SU-DHL-6 (cell line): ENCODE measurements at regions not wholly inside any gene's neighbourhood (a gene's known extent, or its start where the extent isn't known, plus 50 kb on each side); places are given as distances from the start of the nearest gene placed in this dataset.

Experiments
- H2AFZ ChIP-seq: fragments of 200-600 bp; sonication (generic); 2 replicates; pipeline ENCODE4 v1.6.1; 2014; ENCODE audit warnings: low read depth, mild to moderate bottlenecking, moderate library complexity, mixed read lengths, antibody characterized with exemption, low read length; ENCODE audit not compliant: severe bottlenecking
- H3F3A ChIP-seq: fragments of 200-600 bp; shearing (Covaris generic); 2 replicates; pipeline ENCODE4 v1.6.0; 2016; ENCODE audit warnings: antibody characterized with exemption, mild to moderate bottlenecking; ENCODE audit not compliant: insufficient read depth
- H3K27ac ChIP-seq: fragments of 200-600 bp; sonication (generic); 2 replicates; pipeline ENCODE4 v1.5.1; 2016; ENCODE audit warnings: low read depth, mild to moderate bottlenecking, low read length, moderate library complexity, mixed read lengths
- H3K27me3 ChIP-seq: fragments of 200-600 bp; sonication (generic), shearing (Covaris generic); 2 replicates; pipeline ENCODE4 v1.6.0; 2014; ENCODE audit warnings: mild to moderate bottlenecking, low read length
- H3K36me3 ChIP-seq: fragments of 200-600 bp; sonication (generic); 2 replicates; pipeline ENCODE4 v1.6.1; 2014; ENCODE audit warnings: mild to moderate bottlenecking, low read length, mixed read lengths
- H3K4me2 ChIP-seq: fragments of 300-600, 200-600 bp; shearing (Covaris generic), sonication (generic); 2 replicates; pipeline ENCODE4 v1.6.0; 2014; ENCODE audit warnings: low read length, low read depth, mild to moderate bottlenecking; ENCODE audit not compliant: poor library complexity, severe bottlenecking
- H3K4me3 ChIP-seq: fragments of 200-600 bp; sonication (generic); 2 replicates; pipeline ENCODE4 v1.5.1; 2014; ENCODE audit warnings: antibody characterized with exemption, low read length, mild to moderate bottlenecking, mixed read lengths; ENCODE audit not compliant: insufficient read depth, poor library complexity, severe bottlenecking
- H3K79me2 ChIP-seq: fragments of 200-600 bp; sonication (generic); 2 replicates; pipeline ENCODE4 v1.6.1; 2014; ENCODE audit warnings: mild to moderate bottlenecking, low read length, moderate library complexity; ENCODE audit not compliant: insufficient read depth
- H3K9ac ChIP-seq: fragments of 200-600 bp; sonication (generic); 2 replicates; pipeline ENCODE4 v1.7.0; 2014; ENCODE audit warnings: mild to moderate bottlenecking, low read length
- H3K9me2 ChIP-seq: fragments of 200-600 bp; sonication (generic); replicated peaks from 2 replicates; pipeline ENCODE4 v1.6.1; 2014; ENCODE audit warnings: low read length; ENCODE audit not compliant: insufficient read depth
- H3K9me3 ChIP-seq: fragments of 200-600 bp; sonication (generic); 2 replicates; pipeline ENCODE4 v1.6.1; 2014; ENCODE audit warnings: low read length, mixed read lengths; ENCODE audit not compliant: insufficient read depth
- H4K20me1 ChIP-seq: fragments of 200-600 bp; sonication (generic); 2 replicates; pipeline ENCODE4 v1.6.1; 2014; ENCODE audit warnings: low read depth, mild to moderate bottlenecking, antibody characterized with exemption, low read length, moderate library complexity, mixed read lengths
- CTCF ChIP-seq: fragments of 200-600 bp; sonication (generic); IDR thresholded peaks from one replicate; pipeline ENCODE4 v1.5.1; 2017; ENCODE audit warnings: antibody characterized with exemption, mild to moderate bottlenecking, low read length, moderate library complexity; ENCODE audit not compliant: insufficient read depth, poor library complexity, severe bottlenecking
- EZH2phosphoT487 ChIP-seq: fragments of 200-600 bp; sonication (generic), shearing (Covaris generic); conservative IDR thresholded peaks from 2 replicates; pipeline ENCODE4 v1.6.1; 2018; ENCODE audit warnings: mild to moderate bottlenecking, antibody characterized with exemption, low read length, moderate library complexity, mixed read lengths

- H3K27me3 ChIP-seq = no peaks in the 10 kb centered on the region
- no peaks in the 10 kb centered on the region for H3F3A ChIP-seq
- H3K4me3 ChIP-seq = no peak overlapping the region
- no peak for TF ChIP-seq CTCF
- no peak for TF ChIP-seq EZH2phosphoT487
- no peak overlapping the region for H2AFZ ChIP-seq
- no peaks in the 10 kb centered on the region for H3K79me2 ChIP-seq
- H3K4me2 ChIP-seq = no peak overlapping the region
- H3K9me3 ChIP-seq = no peaks in the 10 kb centered on the region
- no peak overlapping the region for H3K9ac ChIP-seq
- H3K9me2 ChIP-seq = no peaks in the 10 kb centered on the region
- H3K27ac ChIP-seq = no peak overlapping the region
- H3K36me3 ChIP-seq = no peaks in the 10 kb centered on the region
- no peaks in the 10 kb centered on the region for H4K20me1 ChIP-seq
Observed at GRCh38 chr3:88311826-88312225, 162.1 kb downstream of the C3orf38 start.

- no peaks in the 10 kb centered on the region for H3F3A ChIP-seq
- H3K27ac ChIP-seq = no peak overlapping the region
- no peaks in the 10 kb centered on the region for H4K20me1 ChIP-seq
- H3K4me3 ChIP-seq = no peak overlapping the region
- H3K36me3 ChIP-seq = no peaks in the 10 kb centered on the region
- H3K9ac ChIP-seq = no peak overlapping the region
- H3K4me2 ChIP-seq = no peak overlapping the region
- H3K27me3 ChIP-seq = no peaks in the 10 kb centered on the region
- no peaks in the 10 kb centered on the region for H3K79me2 ChIP-seq
- H3K9me2 ChIP-seq = no peaks in the 10 kb centered on the region
- H3K9me3 ChIP-seq = no peaks in the 10 kb centered on the region
- TF ChIP-seq EZH2phosphoT487 = no peak
- H2AFZ ChIP-seq = no peak overlapping the region
Observed at GRCh38 chr3:88312256-88312655, 162.5 kb downstream of the C3orf38 start.

- no peak for TF ChIP-seq CTCF
- no peak for TF ChIP-seq EZH2phosphoT487
- Histone ChIP-seq H3K36me3 (no peaks in the 10 kb centered on the region), H3K9ac (no peak overlapping the region), H3K4me2 (no peak overlapping the region), H3K79me2 (no peaks in the 10 kb centered on the region), H2AFZ (no peak overlapping the region), H3F3A (no peaks in the 10 kb centered on the region), H3K27me3 (no peaks in the 10 kb centered on the region), H3K9me2 (no peaks in the 10 kb centered on the region), H3K4me3 (no peak overlapping the region), H3K9me3 (no peaks in the 10 kb centered on the region), H3K27ac (no peak overlapping the region), H4K20me1 (no peaks in the 10 kb centered on the region)
Observed at GRCh38 chr3:88318067-88318466, 168.3 kb downstream of the C3orf38 start.

- Histone ChIP-seq H3K79me2 (no peaks in the 10 kb centered on the region), H3K9ac (no peak overlapping the region), H3K27ac (no peak overlapping the region), H3K27me3 (no peaks in the 10 kb centered on the region), H3K36me3 (no peaks in the 10 kb centered on the region), H3K9me3 (no peaks in the 10 kb centered on the region), H3F3A (no peaks in the 10 kb centered on the region), H2AFZ (no peak overlapping the region), H4K20me1 (no peaks in the 10 kb centered on the region), H3K4me2 (no peak overlapping the region), H3K9me2 (no peaks in the 10 kb centered on the region), H3K4me3 (no peak overlapping the region)
- TF ChIP-seq EZH2phosphoT487 (no peak), CTCF (no peak)
Observed at GRCh38 chr3:88321363-88322050, 171.7 kb downstream of the C3orf38 start.
